GM21723 (cell line): ENCODE measurements at regions not wholly inside any gene's neighbourhood (a gene's known extent, or its start where the extent isn't known, plus 50 kb on each side); places are given as distances from the start of the nearest gene placed in this dataset.

ENCODE experiments used
- ATAC-seq: cut with Tn5 transposase; IDR thresholded peaks from one replicate; pipeline ENCODE4 v1.9.1; 2021; ENCODE audit warnings: mild to moderate bottlenecking, moderate library complexity; ENCODE audit not compliant: unreplicated experiment

GRCh38 chr2:128708106-128708816 lies 389.6 kb upstream of the HS6ST1 start:
- no peak for ATAC-seq

GRCh38 chr2:128710242-128710641 lies 391.6 kb upstream of the HS6ST1 start:
- no peak for ATAC-seq

- no peak for ATAC-seq
Measured at GRCh38 chr2:128710729-128711128, 392.1 kb upstream of the HS6ST1 start.

GRCh38 chr2:128714285-128714684 lies 395.6 kb upstream of the HS6ST1 start:
- ATAC-seq: no peak

GRCh38 chr2:128714851-128715312 lies 396.2 kb upstream of the HS6ST1 start:
- no peak for ATAC-seq

GRCh38 chr2:128715360-128715759 lies 396.7 kb upstream of the HS6ST1 start:
- no peak for ATAC-seq

GRCh38 chr2:128716299-128716721 lies 397.6 kb upstream of the HS6ST1 start:
- ATAC-seq: no peak

- no peak for ATAC-seq
Measured at GRCh38 chr2:128717758-128718710, 399.4 kb upstream of the HS6ST1 start.

GRCh38 chr2:128720080-128721022 lies 401.7 kb upstream of the HS6ST1 start:
- ATAC-seq: no peak

- no peak for ATAC-seq
Measured at GRCh38 chr2:128721096-128721495, 402.4 kb upstream of the HS6ST1 start.

- no peak for ATAC-seq
Measured at GRCh38 chr2:128722489-128722888, 403.8 kb upstream of the HS6ST1 start.

GRCh38 chr2:128724547-128724946 lies 405.9 kb upstream of the HS6ST1 start:
- ATAC-seq: no peak

GRCh38 chr2:128724972-128725371 lies 406.3 kb upstream of the HS6ST1 start:
- ATAC-seq: no peak

GRCh38 chr2:128726236-128726635 lies 407.6 kb upstream of the HS6ST1 start:
- ATAC-seq: no peak

- no peak for ATAC-seq
Measured at GRCh38 chr2:128726911-128727310, 408.2 kb upstream of the HS6ST1 start.

GRCh38 chr2:128727404-128727803 lies 408.7 kb upstream of the HS6ST1 start:
- ATAC-seq: peak; percentile 82

- ATAC-seq: no peak
Measured at GRCh38 chr2:128727914-128728313, 409.2 kb upstream of the HS6ST1 start.

- ATAC-seq: no peak
Measured at GRCh38 chr2:128729051-128729450, 410.4 kb upstream of the HS6ST1 start.

GRCh38 chr2:128731994-128732650 lies 413.5 kb upstream of the HS6ST1 start:
- no peak for ATAC-seq

GRCh38 chr2:128732976-128733431 lies 414.3 kb upstream of the HS6ST1 start:
- ATAC-seq: no peak
